ENCODE measurements at regions not wholly inside any gene's neighbourhood (a gene's known extent, or its start where the extent isn't known, plus 50 kb on each side); places are given as distances from the start of the nearest gene placed in this dataset.

DNA sequence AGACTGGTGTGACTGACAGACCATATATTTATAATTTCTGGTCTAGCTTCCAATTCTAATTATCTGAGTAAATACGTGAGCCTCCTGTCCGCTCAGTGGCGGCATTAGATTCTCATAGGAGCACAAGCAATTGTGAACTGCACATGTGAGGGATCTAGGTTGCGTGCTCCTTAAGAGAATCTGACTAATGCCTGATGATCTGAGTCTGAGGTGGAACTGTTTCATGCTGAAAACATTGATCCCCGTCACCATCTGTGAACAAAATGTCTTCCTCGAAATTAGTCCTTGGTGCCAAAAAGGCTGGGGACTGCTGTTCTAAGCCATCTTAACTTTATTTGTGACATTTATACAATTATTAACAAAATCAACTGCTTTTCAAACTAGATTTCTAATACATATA, 164.7 kb upstream of the MEOX2 start:
- Histone ChIP-seq H3K27me3 (ENCODE audit: control insufficient read depth, low read length) (no peaks in the 10 kb centered on the region), H3K4me1 (ENCODE audit: control insufficient read depth, low read length) (no peaks in the 10 kb centered on the region), H3K79me2 (ENCODE audit: control insufficient read depth, low read length) (no peaks in the 10 kb centered on the region), H3K27ac (ENCODE audit: low read depth, low read length) (no peak overlapping the region), H3K9me2 (replicated peaks; ENCODE audit: control insufficient read depth, low read length) (no peaks in the 10 kb centered on the region), H3K36me3 (ENCODE audit: control insufficient read depth, low read length) (no peaks in the 10 kb centered on the region), H3K9me3 (ENCODE audit: control insufficient read depth, insufficient read depth, low read length) (no peaks in the 10 kb centered on the region), H4K20me1 (ENCODE audit: control insufficient read depth, insufficient read depth, low read depth, low read length) (no peaks in the 10 kb centered on the region), H3K4me3 (ENCODE audit: low read length) (no peak overlapping the region), H3K4me2 (ENCODE audit: low read length) (no peak overlapping the region), H3F3A (ENCODE audit: control insufficient read depth, insufficient read depth) (no peaks in the 10 kb centered on the region)
- TF ChIP-seq, protein P1, sequence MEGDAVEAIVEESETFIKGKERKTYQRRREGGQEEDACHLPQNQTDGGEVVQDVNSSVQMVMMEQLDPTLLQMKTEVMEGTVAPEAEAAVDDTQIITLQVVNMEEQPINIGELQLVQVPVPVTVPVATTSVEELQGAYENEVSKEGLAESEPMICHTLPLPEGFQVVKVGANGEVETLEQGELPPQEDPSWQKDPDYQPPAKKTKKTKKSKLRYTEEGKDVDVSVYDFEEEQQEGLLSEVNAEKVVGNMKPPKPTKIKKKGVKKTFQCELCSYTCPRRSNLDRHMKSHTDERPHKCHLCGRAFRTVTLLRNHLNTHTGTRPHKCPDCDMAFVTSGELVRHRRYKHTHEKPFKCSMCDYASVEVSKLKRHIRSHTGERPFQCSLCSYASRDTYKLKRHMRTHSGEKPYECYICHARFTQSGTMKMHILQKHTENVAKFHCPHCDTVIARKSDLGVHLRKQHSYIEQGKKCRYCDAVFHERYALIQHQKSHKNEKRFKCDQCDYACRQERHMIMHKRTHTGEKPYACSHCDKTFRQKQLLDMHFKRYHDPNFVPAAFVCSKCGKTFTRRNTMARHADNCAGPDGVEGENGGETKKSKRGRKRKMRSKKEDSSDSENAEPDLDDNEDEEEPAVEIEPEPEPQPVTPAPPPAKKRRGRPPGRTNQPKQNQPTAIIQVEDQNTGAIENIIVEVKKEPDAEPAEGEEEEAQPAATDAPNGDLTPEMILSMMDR (IDR thresholded peaks at IDR 0.05; ENCODE audit: low read depth, low read length, poor library complexity, severe bottlenecking) = no peak
- no peak for TF ChIP-seq EZH2phosphoT487 (IDR thresholded peaks at IDR 0.05; ENCODE audit: borderline replicate concordance, low read length)

- H3F3A ChIP-seq (ENCODE audit: control insufficient read depth, insufficient read depth) = no peaks in the 10 kb centered on the region
- H3K9me2 ChIP-seq (replicated peaks; ENCODE audit: control insufficient read depth, low read length) = no peaks in the 10 kb centered on the region
- H4K20me1 ChIP-seq (ENCODE audit: control insufficient read depth, insufficient read depth, low read depth, low read length) = no peaks in the 10 kb centered on the region
- no peaks in the 10 kb centered on the region for H3K9me3 ChIP-seq (ENCODE audit: control insufficient read depth, insufficient read depth, low read length)
- H3K27ac ChIP-seq (ENCODE audit: low read depth, low read length) = no peak overlapping the region
- H3K79me2 ChIP-seq (ENCODE audit: control insufficient read depth, low read length) = no peaks in the 10 kb centered on the region
- H3K27me3 ChIP-seq (ENCODE audit: control insufficient read depth, low read length) = no peaks in the 10 kb centered on the region
- H3K4me2 ChIP-seq (ENCODE audit: low read length) = no peak overlapping the region
- no peaks in the 10 kb centered on the region for H3K4me1 ChIP-seq (ENCODE audit: control insufficient read depth, low read length)
- H3K4me3 ChIP-seq (ENCODE audit: low read length) = no peak overlapping the region
- no peaks in the 10 kb centered on the region for H3K36me3 ChIP-seq (ENCODE audit: control insufficient read depth, low read length)
- TF ChIP-seq, protein P1 (IDR thresholded peaks at IDR 0.05; ENCODE audit: low read depth, low read length, poor library complexity, severe bottlenecking) = no peak
- no peak for TF ChIP-seq EZH2phosphoT487 (IDR thresholded peaks at IDR 0.05; ENCODE audit: borderline replicate concordance, low read length)
These were observed 162.4 kb upstream of the MEOX2 start for GRCh38 chr7:15848901-15849300.

DNA sequence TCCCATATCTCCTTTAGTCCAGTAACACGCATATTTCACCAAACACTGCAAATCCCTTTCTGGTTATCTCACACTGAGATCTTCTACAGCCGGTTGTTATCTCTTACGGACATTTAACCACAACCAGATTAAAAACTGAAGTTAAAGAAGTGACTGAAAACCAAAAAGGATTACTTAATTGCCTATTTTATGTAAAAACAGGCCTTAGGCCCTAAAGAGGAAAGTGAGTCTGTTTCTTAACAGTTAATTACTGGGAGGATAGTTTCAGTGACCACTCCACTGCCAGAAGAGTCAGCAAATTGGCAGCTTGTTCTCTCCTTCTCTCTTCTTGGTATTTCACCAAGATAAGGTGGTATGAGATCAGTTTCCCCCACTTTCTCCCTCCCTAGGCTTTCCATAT, 161.9 kb upstream of the MEOX2 start:
- H3K27me3 ChIP-seq (ENCODE audit: control insufficient read depth, low read length) = no peaks in the 10 kb centered on the region
- H3F3A ChIP-seq (ENCODE audit: control insufficient read depth, insufficient read depth) = no peaks in the 10 kb centered on the region
- TF ChIP-seq, protein P1 (IDR thresholded peaks at IDR 0.05; ENCODE audit: low read depth, low read length, poor library complexity, severe bottlenecking) = no peak
- TF ChIP-seq EZH2phosphoT487 (IDR thresholded peaks at IDR 0.05; ENCODE audit: borderline replicate concordance, low read length) = no peak
- H3K36me3 ChIP-seq (ENCODE audit: control insufficient read depth, low read length) = no peaks in the 10 kb centered on the region
- H3K79me2 ChIP-seq (ENCODE audit: control insufficient read depth, low read length) = no peaks in the 10 kb centered on the region
- no peak overlapping the region for H3K4me3 ChIP-seq (ENCODE audit: low read length)
- no peak overlapping the region for H3K4me2 ChIP-seq (ENCODE audit: low read length)
- H3K9me2 ChIP-seq (replicated peaks; ENCODE audit: control insufficient read depth, low read length) = no peaks in the 10 kb centered on the region
- H3K9me3 ChIP-seq (ENCODE audit: control insufficient read depth, insufficient read depth, low read length) = no peaks in the 10 kb centered on the region
- H4K20me1 ChIP-seq (ENCODE audit: control insufficient read depth, insufficient read depth, low read depth, low read length) = no peaks in the 10 kb centered on the region
- H3K4me1 ChIP-seq (ENCODE audit: control insufficient read depth, low read length) = no peaks in the 10 kb centered on the region
- no peak overlapping the region for H3K27ac ChIP-seq (ENCODE audit: low read depth, low read length)

- Histone ChIP-seq H3K36me3 (ENCODE audit: control insufficient read depth, low read length) (no peaks in the 10 kb centered on the region), H3F3A (ENCODE audit: control insufficient read depth, insufficient read depth) (no peaks in the 10 kb centered on the region), H3K4me3 (ENCODE audit: low read length) (no peak overlapping the region), H4K20me1 (ENCODE audit: control insufficient read depth, insufficient read depth, low read depth, low read length) (no peaks in the 10 kb centered on the region), H3K27ac (ENCODE audit: low read depth, low read length) (no peak overlapping the region), H3K4me2 (ENCODE audit: low read length) (no peak overlapping the region), H3K4me1 (ENCODE audit: control insufficient read depth, low read length) (no peaks in the 10 kb centered on the region), H3K9me3 (ENCODE audit: control insufficient read depth, insufficient read depth, low read length) (no peaks in the 10 kb centered on the region), H3K9me2 (replicated peaks; ENCODE audit: control insufficient read depth, low read length) (no peaks in the 10 kb centered on the region), H3K27me3 (ENCODE audit: control insufficient read depth, low read length) (no peaks in the 10 kb centered on the region), H3K79me2 (ENCODE audit: control insufficient read depth, low read length) (no peaks in the 10 kb centered on the region)
- TF ChIP-seq EZH2phosphoT487 (IDR thresholded peaks at IDR 0.05; ENCODE audit: borderline replicate concordance, low read length) = no peak
- TF ChIP-seq, protein P1 (IDR thresholded peaks at IDR 0.05; ENCODE audit: low read depth, low read length, poor library complexity, severe bottlenecking) = no peak
These were observed 159.4 kb upstream of the MEOX2 start for GRCh38 chr7:15845868-15846267.

All from DOHH2 (cell line).